Fibroblast of the aortic adventitia (primary cell): ENCODE measurements at regions not wholly inside any gene's neighbourhood (a gene's known extent, or its start where the extent isn't known, plus 50 kb on each side); places are given as distances from the start of the nearest gene placed in this dataset.
"Not testable (repeated sequence)": the region's sequence is repeated elsewhere in the genome, so short reads cannot be mapped to it uniquely, and the experiment has no call there.

Source experiments
- DNase-seq: peaks from one replicate; pipeline ENCODE4 v3.0.0-alpha.2; 2010; ENCODE audit warnings: low read depth
- H3K4me3 ChIP-seq: 2 replicates; pipeline ENCODE4 v1.5.1; 2011; ENCODE audit warnings: low read depth, mild to moderate bottlenecking, control low read depth, low read length, moderate library complexity
- CTCF ChIP-seq: IDR thresholded peaks from 2 replicates; pipeline ENCODE4 v1.5.1; 2011; ENCODE audit warnings: mild to moderate bottlenecking, low read length, control low read depth, inconsistent platforms; ENCODE audit not compliant: insufficient read depth

GRCh38 chr12:45509187-45509586 is 220.3 kb upstream of the ARID2 start:
- no peak overlapping the region for H3K4me3 ChIP-seq
- TF ChIP-seq CTCF: no peak
- no peak for DNase-seq

GRCh38 chr12:45509621-45510020 is 219.9 kb upstream of the ARID2 start:
- no peak overlapping the region for H3K4me3 ChIP-seq
- TF ChIP-seq CTCF: no peak
- no peak for DNase-seq

- H3K4me3 ChIP-seq: no peak overlapping the region
- peak; percentile 12 for DNase-seq
- TF ChIP-seq CTCF: no peak
These were observed 212.1 kb upstream of the ARID2 start for GRCh38 chr12:45517381-45517780.

GRCh38 chr12:45518291-45519235 is 210.9 kb upstream of the ARID2 start:
- no peak for DNase-seq
- TF ChIP-seq CTCF: no peak
- H3K4me3 ChIP-seq: no peak overlapping the region

- DNase-seq: no peak
- no peak for TF ChIP-seq CTCF
- H3K4me3 ChIP-seq: no peak overlapping the region
These were observed 207.3 kb upstream of the ARID2 start for GRCh38 chr12:45522227-45522626.

- not testable (repeated sequence) for DNase-seq
These were observed 202.7 kb upstream of the ARID2 start for GRCh38 chr12:45526823-45527222.

GRCh38 chr12:45532113-45532512 is 197.4 kb upstream of the ARID2 start:
- H3K4me3 ChIP-seq: no peak overlapping the region
- no peak for TF ChIP-seq CTCF
- no peak for DNase-seq

More at GRCh38 chr12:45526823-45527222, 202.7 kb upstream of the ARID2 start:
- not testable (repeated sequence) for H3K4me3 ChIP-seq
